ENCODE measurements at regions not wholly inside any gene's neighbourhood (a gene's known extent, or its start where the extent isn't known, plus 50 kb on each side); places are given as distances from the start of the nearest gene placed in this dataset.

GRCh38 chr9:95653246-95653645 lies 136.5 kb upstream of the PTCH1 start:
- DNase-seq: no peak

- DNase-seq: no peak
Observed at GRCh38 chr9:95650720-95651119, 133.9 kb upstream of the PTCH1 start.

GRCh38 chr9:95649801-95650213 lies 133.0 kb upstream of the PTCH1 start:
- no peak for DNase-seq

GRCh38 chr9:95648225-95648624 lies 131.5 kb upstream of the PTCH1 start:
- DNase-seq: no peak

GRCh38 chr9:95645992-95646391 lies 129.2 kb upstream of the PTCH1 start:
- DNase-seq: no peak

GRCh38 chr9:95645579-95645978 lies 128.8 kb upstream of the PTCH1 start:
- no peak for DNase-seq

- DNase-seq: no peak
Observed at GRCh38 chr9:95644377-95644776, 127.6 kb upstream of the PTCH1 start.

- no peak for DNase-seq
Observed at GRCh38 chr9:95643619-95644018, 126.8 kb upstream of the PTCH1 start.

- no peak for DNase-seq
Observed at GRCh38 chr9:95642189-95642588, 125.4 kb upstream of the PTCH1 start.

- no peak for DNase-seq
Observed at GRCh38 chr9:95641586-95641985, 124.8 kb upstream of the PTCH1 start.

- no peak for DNase-seq
Observed at GRCh38 chr9:95640336-95640735, 123.6 kb upstream of the PTCH1 start.

- no peak for DNase-seq
Observed at GRCh38 chr9:95635986-95636671, 119.4 kb upstream of the PTCH1 start.

- no peak for DNase-seq
Observed at GRCh38 chr9:95634536-95634935, 117.8 kb upstream of the PTCH1 start.

- DNase-seq: no peak
Observed at GRCh38 chr9:95634114-95634513, 117.3 kb upstream of the PTCH1 start.

GRCh38 chr9:95629585-95629984 lies 112.8 kb upstream of the PTCH1 start:
- no peak for DNase-seq

GRCh38 chr9:95627802-95628201 lies 111.0 kb upstream of the PTCH1 start:
- DNase-seq: no peak

GRCh38 chr9:95626885-95627558 lies 110.3 kb upstream of the PTCH1 start:
- DNase-seq: peak; percentile 30 to 40

- DNase-seq: no peak
Observed at GRCh38 chr9:95626341-95626740, 109.6 kb upstream of the PTCH1 start.

- no peak for DNase-seq
Observed at GRCh38 chr9:95623640-95624039, 106.9 kb upstream of the PTCH1 start.

- no peak for DNase-seq
Observed at GRCh38 chr9:95620722-95621121, 104.0 kb upstream of the PTCH1 start.

- no peak for DNase-seq
Observed at GRCh38 chr9:95620314-95620713, 103.5 kb upstream of the PTCH1 start.

GRCh38 chr9:95615246-95615645 lies 98.5 kb upstream of the PTCH1 start:
- no peak for DNase-seq

GRCh38 chr9:95613670-95614069 lies 96.9 kb upstream of the PTCH1 start:
- DNase-seq: no peak

GRCh38 chr9:95611354-95611753 lies 94.6 kb upstream of the PTCH1 start:
- no peak for DNase-seq
